Liver (tissue), 8 donors: ENCODE measurements at regions not wholly inside any gene's neighbourhood (a gene's known extent, or its start where the extent isn't known, plus 50 kb on each side); places are given as distances from the start of the nearest gene placed in this dataset.

Source experiments
- DNase-seq: peaks from one replicate; pipeline ENCODE4 v3.0.0-alpha.2; 2017; ENCODE audit warnings: low spot score
- H3K27ac ChIP-seq, 2 donors: one replicate each; pipeline ENCODE4 v1.7.0; 2013; ENCODE audit warnings: inconsistent platforms in 2 of 2, low read length in 2 of 2, control low read depth in 1 of 2, low read depth in 1 of 2, mild to moderate bottlenecking in 1 of 2
- H3K27me3 ChIP-seq, 4 donors: one replicate each; pipeline versions ENCODE4 v1.6.1 to v1.7.0; 2013; ENCODE audit warnings: low read length in 3 of 4, inconsistent platforms in 1 of 4, mild to moderate bottlenecking in 1 of 4, moderate library complexity in 1 of 4; ENCODE audit not compliant: control insufficient read depth in 4 of 4, insufficient read depth in 4 of 4
- H3K36me3 ChIP-seq, 4 donors: one replicate each; pipeline versions ENCODE4 v1.6.1 to v1.7.0; 2013; ENCODE audit warnings: low read length in 3 of 4, mild to moderate bottlenecking in 3 of 4, low read depth in 1 of 4, moderate library complexity in 1 of 4; ENCODE audit not compliant: control insufficient read depth in 4 of 4, insufficient read depth in 3 of 4
- H3K4me1 ChIP-seq, 4 donors: one replicate each; pipeline versions ENCODE4 v1.6.1 to v1.7.0; 2013; ENCODE audit warnings: low read length in 3 of 4, mild to moderate bottlenecking in 3 of 4, moderate library complexity in 1 of 4; ENCODE audit not compliant: control insufficient read depth in 4 of 4, insufficient read depth in 4 of 4
- H3K4me3 ChIP-seq, 3 donors: one replicate each; pipeline versions ENCODE4 v1.6.1 to v1.7.0; 2013; ENCODE audit warnings: low read length in 3 of 3, control low read depth in 1 of 3, low read depth in 1 of 3, mild to moderate bottlenecking in 1 of 3
- H3K9ac ChIP-seq, 2 donors: one replicate each; pipeline ENCODE4 v1.7.0; 2013; ENCODE audit warnings: low read length in 2 of 2, mild to moderate bottlenecking in 2 of 2, moderate library complexity in 2 of 2, control low read depth in 1 of 2, low read depth in 1 of 2
- H3K9me3 ChIP-seq, 4 donors: one replicate each; pipeline versions ENCODE4 v1.6.1 to v1.7.0; 2013; ENCODE audit warnings: low read length in 3 of 4; ENCODE audit not compliant: control insufficient read depth in 4 of 4
- EGR1 ChIP-seq, 2 donors: IDR thresholded peaks; 2 replicates each; pipeline ENCODE4 v1.6.1; 2016 to 2018; ENCODE audit warnings: antibody characterized with exemption in 2 of 2, low read depth in 2 of 2
- FOXA1 ChIP-seq: IDR thresholded peaks from 2 replicates; pipeline ENCODE4 v1.6.1; 2016; ENCODE audit warnings: antibody characterized with exemption
- FOXA2 ChIP-seq: IDR thresholded peaks from 2 replicates; pipeline ENCODE4 v1.6.1; 2016; ENCODE audit warnings: antibody characterized with exemption
- GABPA ChIP-seq, 2 donors: IDR thresholded peaks in 1 of 2; conservative IDR thresholded peaks in 1 of 2; 2 replicates each; pipeline ENCODE4 v1.6.1; 2016; ENCODE audit warnings: antibody characterized with exemption in 2 of 2, mild to moderate bottlenecking in 1 of 2, moderate library complexity in 1 of 2
- HNF4A ChIP-seq, 2 donors: conservative IDR thresholded peaks; 2 replicates each; pipeline ENCODE4 v1.6.1; 2016; ENCODE audit warnings: antibody characterized with exemption in 2 of 2, mild to moderate bottlenecking in 2 of 2
- HNF4G ChIP-seq: IDR thresholded peaks from 2 replicates; pipeline ENCODE4 v1.6.1; 2016; ENCODE audit warnings: antibody characterized with exemption
- NR2F2 ChIP-seq: IDR thresholded peaks from 2 replicates; pipeline ENCODE4 v1.6.1; 2016; ENCODE audit warnings: antibody characterized with exemption
- RXRA ChIP-seq, 2 donors: IDR thresholded peaks; 2 replicates each; pipeline ENCODE4 v1.6.1; 2017 to 2018; ENCODE audit warnings: antibody characterized with exemption in 2 of 2, mild to moderate bottlenecking in 1 of 2
- YY1 ChIP-seq: IDR thresholded peaks from 2 replicates; pipeline ENCODE4 v1.6.1; 2016; ENCODE audit warnings: antibody characterized with exemption, mild to moderate bottlenecking
- WGBS: extraction: QIAGEN DNeasy Blood & Tissue Kit; methylation state at CpG from one replicate; pipeline ENCODE4 v1.1.7; 2013; 5-methylcytosine and 5-hydroxymethylcytosine counted together
- TF ChIP-seq, protein P1 (sequence below): fragments of 150-350 bp; IDR thresholded peaks from 2 replicates; pipeline ENCODE4 v1.5.1; 2017; ENCODE audit warnings: improper control_type of control experiment, low read depth, low read length; ENCODE audit not compliant: missing input control
- TF ChIP-seq, protein P2 (sequence below): IDR thresholded peaks from 2 replicates; pipeline ENCODE4 v1.6.1; 2016; ENCODE audit warnings: antibody characterized with exemption
- TF ChIP-seq, protein P3 (sequence below): IDR thresholded peaks from 2 replicates; pipeline ENCODE4 v1.6.1; 2016; ENCODE audit warnings: antibody characterized with exemption, mild to moderate bottlenecking
- donor health status: healthy.
- donor health status: healthy.
- donor health status: healthy.
- donor health status: healthy.
- donor health status: healthy.

DNA sequence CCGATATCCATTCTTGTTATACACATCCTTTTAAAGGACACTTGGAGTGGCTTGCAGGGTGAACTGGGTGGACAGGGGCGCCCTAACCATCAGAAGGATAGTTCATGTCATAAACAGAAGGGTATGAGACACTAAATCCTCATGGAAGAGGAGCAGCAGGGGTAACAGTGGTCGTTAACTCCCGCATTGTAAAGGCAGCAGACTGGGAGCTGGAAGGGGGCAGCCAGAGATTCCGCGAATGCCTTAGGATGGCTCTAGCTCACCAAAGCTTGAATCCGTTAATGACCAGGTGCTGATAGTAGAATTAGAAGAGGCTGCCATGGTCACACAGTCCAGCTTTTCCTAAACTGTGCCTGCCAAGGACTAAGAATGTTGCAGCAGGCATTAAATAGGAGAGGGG, 85.2 kb upstream of the ANKRD34C start (continued):
- TF ChIP-seq, protein P1, sequence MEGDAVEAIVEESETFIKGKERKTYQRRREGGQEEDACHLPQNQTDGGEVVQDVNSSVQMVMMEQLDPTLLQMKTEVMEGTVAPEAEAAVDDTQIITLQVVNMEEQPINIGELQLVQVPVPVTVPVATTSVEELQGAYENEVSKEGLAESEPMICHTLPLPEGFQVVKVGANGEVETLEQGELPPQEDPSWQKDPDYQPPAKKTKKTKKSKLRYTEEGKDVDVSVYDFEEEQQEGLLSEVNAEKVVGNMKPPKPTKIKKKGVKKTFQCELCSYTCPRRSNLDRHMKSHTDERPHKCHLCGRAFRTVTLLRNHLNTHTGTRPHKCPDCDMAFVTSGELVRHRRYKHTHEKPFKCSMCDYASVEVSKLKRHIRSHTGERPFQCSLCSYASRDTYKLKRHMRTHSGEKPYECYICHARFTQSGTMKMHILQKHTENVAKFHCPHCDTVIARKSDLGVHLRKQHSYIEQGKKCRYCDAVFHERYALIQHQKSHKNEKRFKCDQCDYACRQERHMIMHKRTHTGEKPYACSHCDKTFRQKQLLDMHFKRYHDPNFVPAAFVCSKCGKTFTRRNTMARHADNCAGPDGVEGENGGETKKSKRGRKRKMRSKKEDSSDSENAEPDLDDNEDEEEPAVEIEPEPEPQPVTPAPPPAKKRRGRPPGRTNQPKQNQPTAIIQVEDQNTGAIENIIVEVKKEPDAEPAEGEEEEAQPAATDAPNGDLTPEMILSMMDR = no peak
- TF ChIP-seq FOXA2 = no peak

DNA sequence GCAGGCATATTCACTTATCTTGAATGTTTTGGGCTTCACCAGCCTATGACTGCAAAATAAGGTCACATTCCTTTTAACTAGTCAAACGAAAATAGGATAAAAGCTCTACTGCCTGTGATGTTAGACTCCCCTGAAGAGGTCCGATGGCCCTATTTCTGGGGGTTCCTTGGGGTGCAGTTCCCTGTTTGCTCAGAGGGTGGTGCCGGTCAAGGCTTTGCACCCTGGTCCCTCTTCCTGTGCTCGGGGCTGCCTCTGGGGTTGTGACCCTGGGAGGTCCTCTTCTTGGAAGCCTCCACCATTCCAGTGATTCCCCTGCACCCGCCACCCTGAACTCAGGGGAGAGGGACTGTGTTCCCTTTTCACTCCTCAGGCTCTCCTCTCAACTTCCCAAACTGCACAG, 86.7 kb upstream of the ANKRD34C start:
- Histone ChIP-seq H3K9ac (no peak overlapping the region), H3K4me3 (no peak overlapping the region), H3K4me1 (no peaks in the 10 kb centered on the region), H3K9me3 (no peaks in the 10 kb centered on the region), H3K27ac (no peak overlapping the region), H3K27me3 (no peaks in the 10 kb centered on the region), H3K36me3 (no peaks in the 10 kb centered on the region)
- 62% methylated on average over 5 of the region's 5 CpGs for WGBS
- DNase-seq = no peak
- TF ChIP-seq HNF4A (conservative IDR thresholded peaks at IDR 0.05) = no peak
- TF ChIP-seq FOXA2 = no peak
- no peak for TF ChIP-seq HNF4G

DNA sequence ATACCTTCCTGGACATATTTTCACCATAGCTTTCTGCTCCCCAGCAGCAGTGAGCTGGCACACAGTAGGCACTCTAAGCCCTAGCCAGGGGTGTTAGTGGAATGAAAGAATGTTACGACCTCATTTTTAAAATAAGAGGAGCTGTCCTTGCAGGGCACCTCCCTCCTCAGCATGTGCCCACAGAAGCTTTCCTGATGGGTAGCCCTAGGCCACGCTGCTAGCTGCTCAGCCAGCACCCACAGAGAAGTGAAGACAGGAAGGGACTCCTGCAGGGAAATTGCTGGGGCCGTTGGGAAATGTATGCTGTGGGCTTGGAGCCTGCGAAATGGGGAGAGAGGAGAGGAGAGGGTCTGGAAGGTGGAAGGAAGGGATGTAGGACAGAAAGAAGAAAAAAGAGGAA, 87.3 kb upstream of the ANKRD34C start:
- no peaks in the 10 kb centered on the region for H3K27me3 ChIP-seq
- H3K9ac ChIP-seq = no peak overlapping the region
- H3K27ac ChIP-seq = no peak overlapping the region
- H3K4me1 ChIP-seq = no peaks in the 10 kb centered on the region
- WGBS = 61% methylated on average over 4 of the region's 4 CpGs
- TF ChIP-seq HNF4A (conservative IDR thresholded peaks at IDR 0.05) = no peak
- TF ChIP-seq EGR1 (IDR thresholded peaks at IDR 0.05; ENCODE audit: low read depth in 2 of 2) = no peak
- TF ChIP-seq, protein P2, sequence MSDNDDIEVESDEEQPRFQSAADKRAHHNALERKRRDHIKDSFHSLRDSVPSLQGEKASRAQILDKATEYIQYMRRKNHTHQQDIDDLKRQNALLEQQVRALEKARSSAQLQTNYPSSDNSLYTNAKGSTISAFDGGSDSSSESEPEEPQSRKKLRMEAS = no peak
- TF ChIP-seq NR2F2 = no peak
- TF ChIP-seq RXRA (IDR thresholded peaks at IDR 0.05) = no peak
- TF ChIP-seq YY1 = no peak
- TF ChIP-seq FOXA1 = no peak
- no peak overlapping the region for H3K4me3 ChIP-seq
- H3K9me3 ChIP-seq = no peaks in the 10 kb centered on the region
- no peak for DNase-seq
- H3K36me3 ChIP-seq = no peaks in the 10 kb centered on the region

DNA sequence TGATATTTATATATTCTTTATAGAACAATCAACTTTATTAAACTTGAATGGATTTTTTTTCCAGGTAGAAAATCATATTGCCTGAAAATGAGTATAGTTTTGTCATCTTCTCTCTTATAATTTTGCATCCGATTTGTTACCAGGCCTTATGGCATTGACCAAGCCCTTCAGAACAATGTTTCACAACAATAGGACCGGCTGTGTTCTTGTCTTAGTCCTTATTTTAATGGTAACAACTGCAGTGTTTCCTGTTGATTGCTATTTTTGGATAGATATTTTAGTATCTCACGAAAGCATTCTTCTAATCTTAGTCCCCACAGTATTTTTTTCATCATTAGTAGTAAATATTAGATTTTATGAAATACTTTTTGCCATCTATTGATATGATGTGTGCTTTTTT, 88.1 kb upstream of the ANKRD34C start:
- Histone ChIP-seq H3K9me3 (no peaks in the 10 kb centered on the region), H3K4me3 (no peak overlapping the region), H3K27me3 (no peaks in the 10 kb centered on the region), H3K9ac (no peak overlapping the region), H3K4me1 (no peaks in the 10 kb centered on the region), H3K36me3 (no peaks in the 10 kb centered on the region), H3K27ac (no peak overlapping the region)
- DNase-seq = no peak
- TF ChIP-seq GABPA (IDR thresholded peaks at IDR 0.05 in 1 of 2, conservative IDR thresholded peaks at IDR 0.05 in 1 of 2) = no peak
- TF ChIP-seq, protein P3, sequence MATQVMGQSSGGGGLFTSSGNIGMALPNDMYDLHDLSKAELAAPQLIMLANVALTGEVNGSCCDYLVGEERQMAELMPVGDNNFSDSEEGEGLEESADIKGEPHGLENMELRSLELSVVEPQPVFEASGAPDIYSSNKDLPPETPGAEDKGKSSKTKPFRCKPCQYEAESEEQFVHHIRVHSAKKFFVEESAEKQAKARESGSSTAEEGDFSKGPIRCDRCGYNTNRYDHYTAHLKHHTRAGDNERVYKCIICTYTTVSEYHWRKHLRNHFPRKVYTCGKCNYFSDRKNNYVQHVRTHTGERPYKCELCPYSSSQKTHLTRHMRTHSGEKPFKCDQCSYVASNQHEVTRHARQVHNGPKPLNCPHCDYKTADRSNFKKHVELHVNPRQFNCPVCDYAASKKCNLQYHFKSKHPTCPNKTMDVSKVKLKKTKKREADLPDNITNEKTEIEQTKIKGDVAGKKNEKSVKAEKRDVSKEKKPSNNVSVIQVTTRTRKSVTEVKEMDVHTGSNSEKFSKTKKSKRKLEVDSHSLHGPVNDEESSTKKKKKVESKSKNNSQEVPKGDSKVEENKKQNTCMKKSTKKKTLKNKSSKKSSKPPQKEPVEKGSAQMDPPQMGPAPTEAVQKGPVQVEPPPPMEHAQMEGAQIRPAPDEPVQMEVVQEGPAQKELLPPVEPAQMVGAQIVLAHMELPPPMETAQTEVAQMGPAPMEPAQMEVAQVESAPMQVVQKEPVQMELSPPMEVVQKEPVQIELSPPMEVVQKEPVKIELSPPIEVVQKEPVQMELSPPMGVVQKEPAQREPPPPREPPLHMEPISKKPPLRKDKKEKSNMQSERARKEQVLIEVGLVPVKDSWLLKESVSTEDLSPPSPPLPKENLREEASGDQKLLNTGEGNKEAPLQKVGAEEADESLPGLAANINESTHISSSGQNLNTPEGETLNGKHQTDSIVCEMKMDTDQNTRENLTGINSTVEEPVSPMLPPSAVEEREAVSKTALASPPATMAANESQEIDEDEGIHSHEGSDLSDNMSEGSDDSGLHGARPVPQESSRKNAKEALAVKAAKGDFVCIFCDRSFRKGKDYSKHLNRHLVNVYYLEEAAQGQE = no peak
- 69% methylated on average over 3 of the region's 3 CpGs for WGBS
